Nephron (organoid): ENCODE measurements at regions not wholly inside any gene's neighbourhood (a gene's known extent, or its start where the extent isn't known, plus 50 kb on each side); places are given as distances from the start of the nearest gene placed in this dataset.

Experiments used
- H3K27ac Mint-ChIP-seq, 3 experiments: 2 replicates each; pipeline ENCODE4 v1.8.0; 2020; ENCODE audit warnings: mixed read lengths in 3 of 3, mild to moderate bottlenecking in 2 of 3, moderate library complexity in 1 of 3
- H3K27me3 Mint-ChIP-seq: 2 replicates; pipeline ENCODE4 v1.8.0; 2021; ENCODE audit warnings: low read depth, mild to moderate bottlenecking, moderate library complexity, mixed read lengths
- H3K36me3 Mint-ChIP-seq: 2 replicates; pipeline ENCODE4 v1.8.0; 2020; ENCODE audit warnings: low read depth, mixed read lengths
- H3K4me1 Mint-ChIP-seq: 2 replicates; pipeline ENCODE4 v1.8.0; 2020; ENCODE audit warnings: mixed read lengths
- H3K4me3 Mint-ChIP-seq, 3 experiments: 2 replicates each; pipeline ENCODE4 v1.8.0; 2020; ENCODE audit warnings: mild to moderate bottlenecking in 3 of 3, mixed read lengths in 3 of 3, moderate library complexity in 2 of 3
- H3K9me3 Mint-ChIP-seq: 2 replicates; pipeline ENCODE4 v1.8.0; 2020; ENCODE audit warnings: mixed read lengths
- TF ChIP-seq, protein P1 (sequence below), 3 experiments: fragments of 200-600 bp; sonication (generic); IDR thresholded peaks; one replicate each; pipeline ENCODE4 v1.5.0; 2021; ENCODE audit warnings: antibody characterized with exemption in 3 of 3; ENCODE audit not compliant: unreplicated experiment in 3 of 3

DNA sequence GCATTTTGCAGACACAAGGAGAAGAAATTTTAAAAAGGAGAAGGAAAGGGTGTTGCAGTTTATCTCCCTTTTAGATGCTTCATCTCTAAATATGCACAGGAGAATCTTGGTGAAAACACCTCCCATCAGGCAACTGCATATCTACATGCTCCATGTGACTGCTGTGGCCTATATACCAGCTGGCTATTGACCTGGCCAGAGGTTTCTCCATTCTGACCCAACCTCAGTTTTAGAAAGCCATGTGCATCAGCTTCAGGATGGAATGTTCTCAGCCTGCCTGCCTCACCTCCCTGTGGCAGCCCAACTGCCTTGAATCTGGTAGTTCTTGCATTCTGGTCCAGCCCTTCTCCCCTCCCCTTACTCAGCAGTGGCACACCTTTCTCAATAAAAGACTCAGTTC lies 1958.8 kb upstream of the CELF4 start:
- Mint-ChIP-seq H3K4me1 (no peaks in the 10 kb centered on the region), H3K4me3 (no peak overlapping the region), H3K27me3 (no peaks in the 10 kb centered on the region), H3K27ac (no peak overlapping the region), H3K36me3 (no peaks in the 10 kb centered on the region), H3K9me3 (no peaks in the 10 kb centered on the region)
- TF ChIP-seq, protein P1, sequence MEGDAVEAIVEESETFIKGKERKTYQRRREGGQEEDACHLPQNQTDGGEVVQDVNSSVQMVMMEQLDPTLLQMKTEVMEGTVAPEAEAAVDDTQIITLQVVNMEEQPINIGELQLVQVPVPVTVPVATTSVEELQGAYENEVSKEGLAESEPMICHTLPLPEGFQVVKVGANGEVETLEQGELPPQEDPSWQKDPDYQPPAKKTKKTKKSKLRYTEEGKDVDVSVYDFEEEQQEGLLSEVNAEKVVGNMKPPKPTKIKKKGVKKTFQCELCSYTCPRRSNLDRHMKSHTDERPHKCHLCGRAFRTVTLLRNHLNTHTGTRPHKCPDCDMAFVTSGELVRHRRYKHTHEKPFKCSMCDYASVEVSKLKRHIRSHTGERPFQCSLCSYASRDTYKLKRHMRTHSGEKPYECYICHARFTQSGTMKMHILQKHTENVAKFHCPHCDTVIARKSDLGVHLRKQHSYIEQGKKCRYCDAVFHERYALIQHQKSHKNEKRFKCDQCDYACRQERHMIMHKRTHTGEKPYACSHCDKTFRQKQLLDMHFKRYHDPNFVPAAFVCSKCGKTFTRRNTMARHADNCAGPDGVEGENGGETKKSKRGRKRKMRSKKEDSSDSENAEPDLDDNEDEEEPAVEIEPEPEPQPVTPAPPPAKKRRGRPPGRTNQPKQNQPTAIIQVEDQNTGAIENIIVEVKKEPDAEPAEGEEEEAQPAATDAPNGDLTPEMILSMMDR (IDR thresholded peaks at IDR 0.05; ENCODE audit: unreplicated experiment in 3 of 3), result no peak

DNA sequence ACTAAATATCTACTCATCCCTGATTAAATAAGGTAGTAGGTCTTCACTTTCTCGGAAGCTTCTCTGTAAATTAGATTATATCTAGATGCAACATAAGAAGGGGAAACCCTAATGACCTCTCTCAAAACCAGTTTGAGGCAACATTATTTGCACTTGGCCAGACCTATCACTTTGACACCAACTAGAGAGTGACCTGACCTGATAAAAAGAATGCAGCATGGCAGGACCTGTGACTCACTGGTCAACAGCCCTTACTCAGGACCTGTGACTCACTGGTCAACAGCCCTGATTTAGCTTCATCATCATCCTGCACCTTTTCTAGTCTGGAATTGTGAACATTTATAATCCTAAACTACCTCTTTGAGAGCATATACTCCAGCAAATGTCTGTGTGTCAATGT lies 1957.7 kb upstream of the CELF4 start:
- Mint-ChIP-seq H3K4me1 (no peaks in the 10 kb centered on the region), H3K27ac (no peak overlapping the region), H3K9me3 (no peaks in the 10 kb centered on the region), H3K4me3 (no peak overlapping the region), H3K27me3 (no peaks in the 10 kb centered on the region), H3K36me3 (no peaks in the 10 kb centered on the region)
- TF ChIP-seq, protein P1 (IDR thresholded peaks at IDR 0.05; ENCODE audit: unreplicated experiment in 3 of 3), result no peak

DNA sequence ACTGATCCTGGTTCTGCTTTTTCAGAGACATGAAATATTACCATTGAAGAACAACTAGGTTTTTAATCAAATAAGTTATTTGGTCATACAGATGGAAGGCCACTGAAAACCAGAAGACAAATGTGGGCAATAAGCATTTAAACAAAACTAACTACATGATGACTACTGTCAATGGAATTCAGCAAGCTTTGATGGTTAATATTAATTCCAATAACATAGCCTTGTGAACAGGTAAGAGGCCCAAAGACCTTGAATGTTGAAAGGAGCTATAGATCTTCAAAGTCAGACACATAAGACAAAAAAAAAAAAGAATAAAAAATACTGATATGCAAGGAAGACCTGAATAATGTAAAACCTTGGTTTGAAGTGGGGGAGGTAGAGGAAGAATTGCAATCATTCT lies 1955.6 kb upstream of the CELF4 start:
- H3K27ac Mint-ChIP-seq, result no peak overlapping the region
- H3K27me3 Mint-ChIP-seq, result no peaks in the 10 kb centered on the region
- H3K36me3 Mint-ChIP-seq, result no peaks in the 10 kb centered on the region

DNA sequence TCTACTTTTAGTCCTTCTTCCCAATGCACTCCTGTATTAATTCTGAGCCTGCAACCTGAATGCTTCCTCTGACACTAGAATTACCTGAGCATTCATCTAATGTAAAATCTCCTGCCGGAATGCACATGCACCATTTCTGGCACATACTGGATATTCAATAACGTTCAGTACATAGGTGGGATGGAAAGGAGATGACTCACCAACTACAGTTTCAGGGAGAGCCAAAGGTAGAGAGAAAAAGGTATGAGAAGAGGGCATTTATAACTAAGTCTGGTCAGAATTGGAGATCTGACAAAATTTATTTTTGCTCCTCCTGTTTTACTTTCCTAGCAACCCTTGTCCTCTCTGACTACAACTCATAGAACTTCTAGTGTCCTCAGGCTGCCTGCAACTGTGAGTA lies 1954.1 kb upstream of the CELF4 start:
- Mint-ChIP-seq H3K4me3 (no peak overlapping the region), H3K27ac (no peak overlapping the region), H3K36me3 (no peaks in the 10 kb centered on the region), H3K4me1 (no peaks in the 10 kb centered on the region), H3K9me3 (no peaks in the 10 kb centered on the region), H3K27me3 (no peaks in the 10 kb centered on the region)
- TF ChIP-seq, protein P1 (IDR thresholded peaks at IDR 0.05; ENCODE audit: unreplicated experiment in 3 of 3), result no peak

More for the DNA sequence above, 1955.6 kb upstream of the CELF4 start:
- no peak overlapping the region for H3K4me3 Mint-ChIP-seq
- TF ChIP-seq, protein P1 (IDR thresholded peaks at IDR 0.05; ENCODE audit: unreplicated experiment in 3 of 3), result no peak
- no peaks in the 10 kb centered on the region for H3K4me1 Mint-ChIP-seq
- no peaks in the 10 kb centered on the region for H3K9me3 Mint-ChIP-seq

DNA sequence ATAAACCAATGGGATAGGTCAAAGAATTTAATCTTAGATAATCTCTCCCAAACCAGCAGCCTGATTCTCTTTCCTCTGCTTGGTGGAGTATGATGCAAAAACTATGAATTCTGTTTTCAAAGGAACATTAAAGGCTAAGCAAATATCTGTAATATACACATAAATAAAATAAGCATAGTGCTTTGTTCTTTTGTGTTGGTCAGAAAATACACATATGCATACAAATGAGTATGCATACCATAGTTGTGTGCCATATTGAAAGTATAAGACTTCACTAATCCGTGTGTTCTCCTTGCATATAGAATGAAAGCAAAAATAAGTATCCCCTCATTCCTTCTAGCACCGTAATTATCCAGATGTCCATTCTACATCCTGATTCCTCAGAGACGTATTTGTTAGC lies 1949.7 kb upstream of the CELF4 start:
- TF ChIP-seq, protein P1 (IDR thresholded peaks at IDR 0.05; ENCODE audit: unreplicated experiment in 3 of 3), result no peak
- no peaks in the 10 kb centered on the region for H3K9me3 Mint-ChIP-seq
- H3K27me3 Mint-ChIP-seq, result no peaks in the 10 kb centered on the region
- no peak overlapping the region for H3K4me3 Mint-ChIP-seq
- H3K36me3 Mint-ChIP-seq, result no peaks in the 10 kb centered on the region
- H3K4me1 Mint-ChIP-seq, result peaks cover 5% of the 10 kb centered on the region
- no peak overlapping the region for H3K27ac Mint-ChIP-seq

DNA sequence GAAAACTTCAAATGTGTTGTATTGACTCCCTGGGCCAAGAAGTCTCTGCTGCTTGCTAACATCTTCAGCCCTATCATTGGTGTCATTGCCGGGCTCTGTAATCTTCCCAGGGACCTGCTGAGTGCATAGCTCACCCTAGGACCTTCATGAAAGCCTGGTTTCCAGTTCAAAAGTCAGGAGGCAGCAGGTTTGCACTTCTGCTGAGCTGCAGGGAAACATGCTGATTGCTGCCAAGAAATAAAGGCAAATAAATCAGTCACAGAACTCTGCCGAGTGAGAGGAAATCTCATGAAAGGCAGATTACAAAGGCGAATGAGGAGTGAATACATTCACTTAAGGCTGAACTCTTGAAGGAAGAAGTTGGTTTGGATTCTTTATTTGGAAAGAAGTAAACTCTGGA lies 1947.6 kb upstream of the CELF4 start:
- no peak overlapping the region for H3K4me3 Mint-ChIP-seq
- H3K36me3 Mint-ChIP-seq, result no peaks in the 10 kb centered on the region
- H3K27ac Mint-ChIP-seq, result no peak overlapping the region
- no peaks in the 10 kb centered on the region for H3K9me3 Mint-ChIP-seq
- no peaks in the 10 kb centered on the region for H3K27me3 Mint-ChIP-seq
- H3K4me1 Mint-ChIP-seq, result peaks cover 5% of the 10 kb centered on the region
- TF ChIP-seq, protein P1 (IDR thresholded peaks at IDR 0.05; ENCODE audit: unreplicated experiment in 3 of 3), result no peak
